Calu3 (cell line): ENCODE measurements at regions not wholly inside any gene's neighbourhood (a gene's known extent, or its start where the extent isn't known, plus 50 kb on each side); places are given as distances from the start of the nearest gene placed in this dataset.

ENCODE experiments used
- BruUV-seq: library from RNA; stranded (reverse); fragments of 400-500 nt; replicated peaks from 2 replicates; lab custom pipeline; 2021; lab: Mats Ljungman, UMichigan
- CTCF ChIA-PET: fragments of 300-600 bp; sonication (Branson Sonifier 250); formaldehyde crosslinking; loops from one replicate; lab custom pipeline; 2022; ENCODE audit warnings: antibody characterized with exemption; lab: Charles Lee
- DNase-seq: peaks from one replicate; pipeline ENCODE4 v3.0.0; 2022
- H3K27ac Mint-ChIP-seq: one replicate; pipeline ENCODE4 v1.8.0; 2022; ENCODE audit warnings: mixed read lengths; ENCODE audit not compliant: unreplicated experiment
- H3K27me3 Mint-ChIP-seq: one replicate; pipeline ENCODE4 v1.8.0; 2022; ENCODE audit warnings: mixed read lengths; ENCODE audit not compliant: unreplicated experiment
- H3K36me3 Mint-ChIP-seq: one replicate; pipeline ENCODE4 v1.8.0; 2022; ENCODE audit warnings: mild to moderate bottlenecking, moderate library complexity, mixed read lengths; ENCODE audit not compliant: insufficient read depth, unreplicated experiment
- H3K4me1 Mint-ChIP-seq: one replicate; pipeline ENCODE4 v1.8.0; 2022; ENCODE audit warnings: mild to moderate bottlenecking, low read depth, mixed read lengths; ENCODE audit not compliant: unreplicated experiment
- H3K4me3 Mint-ChIP-seq: one replicate; pipeline ENCODE4 v1.8.0; 2022; ENCODE audit warnings: mild to moderate bottlenecking, low read depth, moderate library complexity, mixed read lengths; ENCODE audit not compliant: unreplicated experiment
- H3K9me3 Mint-ChIP-seq: one replicate; pipeline ENCODE4 v1.8.0; 2022; ENCODE audit warnings: low read depth, mixed read lengths; ENCODE audit not compliant: unreplicated experiment
- CTCF ChIP-seq: fragments of 200-600 bp; IDR thresholded peaks from one replicate; pipeline ENCODE4 v1.8.0; 2022; ENCODE audit warnings: antibody characterized with exemption; ENCODE audit not compliant: unreplicated experiment
- intact Hi-C: fragments of 100-400 bp; cut with micrococcal nuclease; formaldehyde crosslinking; loops from one replicate; pipeline ENCODE4 v1.10.0; 2022; ENCODE audit not compliant: unreplicated experiment

- H3K9me3 Mint-ChIP-seq = peaks cover 5% of the 10 kb centered on the region
- H3K4me3 Mint-ChIP-seq = no peak overlapping the region
- no peak overlapping the region for H3K27ac Mint-ChIP-seq
- no peak for TF ChIP-seq CTCF
- no peak for DNase-seq
- no peaks in the 10 kb centered on the region for H3K4me1 Mint-ChIP-seq
- no TSS peak for BruUV-seq
- CTCF ChIA-PET = interaction anchor here (0.6 kb wide), 1 partner anchor 774 kb away, joined by 4 read pairs; no protein-coding TSS in a partner anchor
- intact Hi-C loops = no loop called here
- no peaks in the 10 kb centered on the region for H3K27me3 Mint-ChIP-seq
- H3K36me3 Mint-ChIP-seq = no peaks in the 10 kb centered on the region
These were observed 473.7 kb downstream of the CENPC start for GRCh38 chr4:67071641-67072040.

GRCh38 chr4:67055319-67055718, 490.0 kb downstream of the CENPC start:
- H3K4me1 Mint-ChIP-seq = no peaks in the 10 kb centered on the region
- no peaks in the 10 kb centered on the region for H3K27me3 Mint-ChIP-seq
- H3K36me3 Mint-ChIP-seq = no peaks in the 10 kb centered on the region
- no peaks in the 10 kb centered on the region for H3K9me3 Mint-ChIP-seq
- BruUV-seq = no TSS peak
- intact Hi-C loops = no loop called here
- no peak overlapping the region for H3K27ac Mint-ChIP-seq
- CTCF ChIA-PET = no interaction called here
- no peak overlapping the region for H3K4me3 Mint-ChIP-seq
- TF ChIP-seq CTCF = no peak
- DNase-seq = no peak

- DNase-seq = no peak
- Mint-ChIP-seq H3K4me3 (no peak overlapping the region), H3K27me3 (no peaks in the 10 kb centered on the region), H3K27ac (no peak overlapping the region), H3K36me3 (no peaks in the 10 kb centered on the region), H3K4me1 (no peaks in the 10 kb centered on the region), H3K9me3 (no peaks in the 10 kb centered on the region)
- intact Hi-C loops = no loop called here
- CTCF ChIA-PET = no interaction called here
- BruUV-seq = no TSS peak
- TF ChIP-seq CTCF = no peak
These were observed 490.4 kb downstream of the CENPC start for GRCh38 chr4:67054896-67055295.

GRCh38 chr4:67052814-67053675, 492.3 kb downstream of the CENPC start:
- no peaks in the 10 kb centered on the region for H3K9me3 Mint-ChIP-seq
- no peak overlapping the region for H3K4me3 Mint-ChIP-seq
- no TSS peak for BruUV-seq
- no peak for TF ChIP-seq CTCF
- intact Hi-C loops = no loop called here
- no peaks in the 10 kb centered on the region for H3K4me1 Mint-ChIP-seq
- CTCF ChIA-PET = no interaction called here
- H3K36me3 Mint-ChIP-seq = no peaks in the 10 kb centered on the region
- DNase-seq = no peak
- no peak overlapping the region for H3K27ac Mint-ChIP-seq
- H3K27me3 Mint-ChIP-seq = no peaks in the 10 kb centered on the region
